Right cardiac atrium (tissue), 5 donors: ENCODE measurements at regions not wholly inside any gene's neighbourhood (a gene's known extent, or its start where the extent isn't known, plus 50 kb on each side); places are given as distances from the start of the nearest gene placed in this dataset.

Experiments used
- ATAC-seq, 2 donors: fragments of 200-7000 bp; cut with Tn5 transposase; one replicate each; pipeline versions ENCODE4 v1.8.0 to v1.9.1; 2020; ENCODE audit warnings: moderate library complexity in 2 of 2, mild to moderate bottlenecking in 1 of 2
- DNase-seq, 3 donors: peaks; one replicate each; pipeline ENCODE4 v3.0.0-alpha.2; 2020
- H3K27ac ChIP-seq: one replicate; pipeline ENCODE4 v1.5.1; 2013; ENCODE audit warnings: mild to moderate bottlenecking, low read length, control low read depth, moderate library complexity
- H3K27me3 ChIP-seq: one replicate; pipeline ENCODE4 v1.6.1; 2013; ENCODE audit not compliant: control insufficient read depth, insufficient read depth
- H3K4me1 ChIP-seq: one replicate; pipeline ENCODE4 v1.6.1; 2013; ENCODE audit warnings: low read length; ENCODE audit not compliant: control insufficient read depth, insufficient read depth
- H3K4me3 ChIP-seq: one replicate; pipeline ENCODE4 v1.5.1; 2013; ENCODE audit warnings: low read length, control low read depth
- H3K9me3 ChIP-seq: one replicate; pipeline ENCODE4 v1.6.1; 2013; ENCODE audit warnings: low read length; ENCODE audit not compliant: control insufficient read depth
- WGBS: extraction: QIAGEN DNeasy Blood & Tissue Kit; methylation state at CpG from one replicate; pipeline ENCODE4 v1.1.7; 2013; 5-methylcytosine and 5-hydroxymethylcytosine counted together
- intact Hi-C, 4 donors: fragments of 100-400 bp; cut with DNase I; formaldehyde crosslinking; loops; one replicate each; pipeline versions ENCODE4 v1.11.0 to v1.14.0; 2022 to 2023
- donor health status: healthy with polysubstance abuse.
- donor health status: DM: no; HTN: yes; CAD: no.
- donor health status: DM: no; HTN: no; CAD: no.
- donor health status: DM: no; HTN: yes; CAD: no; lungs with severe emphysema.
- donor health status: DM: yes; HTN: yes; CAD: no.

- Histone ChIP-seq H3K9me3 (no peaks in the 10 kb centered on the region), H3K4me1 (peaks cover 2% of the 10 kb centered on the region), H3K27me3 (no peaks in the 10 kb centered on the region), H3K27ac (no peak overlapping the region), H3K4me3 (peak overlapping the region; percentile 22)
- peak; percentile 47 to 82 for ATAC-seq
- WGBS = 25% methylated on average over 6 of the region's 6 CpGs
- intact Hi-C loops = no loop called here
- no peak for DNase-seq
Measured at GRCh38 chr2:182522405-182522896, 95.6 kb upstream of the PDE1A start.

- Histone ChIP-seq H3K27ac (no peak overlapping the region), H3K4me3 (peak overlapping the region; percentile 22), H3K27me3 (no peaks in the 10 kb centered on the region), H3K9me3 (no peaks in the 10 kb centered on the region), H3K4me1 (peaks cover 2% of the 10 kb centered on the region)
- peak in 1 of 2 donors; percentile 74 for ATAC-seq
- intact Hi-C loops = no loop called here
- DNase-seq = no peak
- 36% methylated on average over 4 of the region's 4 CpGs for WGBS
Measured at GRCh38 chr2:182522972-182523473, 96.2 kb upstream of the PDE1A start.

- no peak overlapping the region for H3K27ac ChIP-seq
- DNase-seq = no peak
- no peaks in the 10 kb centered on the region for H3K9me3 ChIP-seq
- intact Hi-C loops = no loop called here
- no peaks in the 10 kb centered on the region for H3K4me1 ChIP-seq
- H3K27me3 ChIP-seq = no peaks in the 10 kb centered on the region
- ATAC-seq = no peak
- H3K4me3 ChIP-seq = no peak overlapping the region
Measured at GRCh38 chr2:182530636-182531035, 103.8 kb upstream of the PDE1A start.

GRCh38 chr2:182540252-182540651 is 113.4 kb upstream of the PDE1A start:
- Histone ChIP-seq H3K9me3 (no peaks in the 10 kb centered on the region), H3K27ac (no peak overlapping the region), H3K4me1 (peaks cover 1% of the 10 kb centered on the region), H3K27me3 (no peaks in the 10 kb centered on the region), H3K4me3 (no peak overlapping the region)
- ATAC-seq = peak; percentile 51 to 75
- intact Hi-C loops = no loop called here
- DNase-seq = no peak
- WGBS = 57% methylated on average over 1 of the region's 1 CpG

GRCh38 chr2:182541268-182541667 is 114.4 kb upstream of the PDE1A start:
- intact Hi-C loops = no loop called here

GRCh38 chr2:182542501-182543258 is 115.8 kb upstream of the PDE1A start:
- WGBS = 45% methylated on average over 6 of the region's 6 CpGs
- ATAC-seq (peak; percentile 80 to 81), DNase-seq (no peak)
- intact Hi-C loops = no loop called here
- peaks cover 1% of the 10 kb centered on the region for H3K4me1 ChIP-seq
- no peak overlapping the region for H3K4me3 ChIP-seq
- no peaks in the 10 kb centered on the region for H3K9me3 ChIP-seq
- no peaks in the 10 kb centered on the region for H3K27me3 ChIP-seq
- H3K27ac ChIP-seq = no peak overlapping the region

More at GRCh38 chr2:182541268-182541667, 114.4 kb upstream of the PDE1A start:
- no peak overlapping the region for H3K27ac ChIP-seq
- H3K4me3 ChIP-seq = no peak overlapping the region
- H3K9me3 ChIP-seq = no peaks in the 10 kb centered on the region
- no peaks in the 10 kb centered on the region for H3K27me3 ChIP-seq
- peaks cover 1% of the 10 kb centered on the region for H3K4me1 ChIP-seq
- no peak for ATAC-seq
- no peak for DNase-seq

- H3K4me1 ChIP-seq = peaks cover 1% of the 10 kb centered on the region
- no peak for ATAC-seq
- WGBS = 95% methylated on average over 3 of the region's 3 CpGs
- intact Hi-C loops = no loop called here
- H3K9me3 ChIP-seq = no peaks in the 10 kb centered on the region
- H3K27ac ChIP-seq = no peak overlapping the region
- no peak overlapping the region for H3K4me3 ChIP-seq
- DNase-seq = no peak
- no peaks in the 10 kb centered on the region for H3K27me3 ChIP-seq
Measured at GRCh38 chr2:182543741-182544525, 117.1 kb upstream of the PDE1A start.

- H3K4me1 ChIP-seq = no peaks in the 10 kb centered on the region
- DNase-seq (no peak), ATAC-seq (no peak)
- intact Hi-C loops = no loop called here
- H3K27ac ChIP-seq = no peak overlapping the region
- no peak overlapping the region for H3K4me3 ChIP-seq
- H3K9me3 ChIP-seq = no peaks in the 10 kb centered on the region
- no peaks in the 10 kb centered on the region for H3K27me3 ChIP-seq
- 81% methylated on average over 3 of the region's 3 CpGs for WGBS
Measured at GRCh38 chr2:182545420-182546167, 118.8 kb upstream of the PDE1A start.

GRCh38 chr2:182548031-182548950 is 121.5 kb upstream of the PDE1A start:
- Histone ChIP-seq H3K4me1 (no peaks in the 10 kb centered on the region), H3K27me3 (no peaks in the 10 kb centered on the region), H3K27ac (no peak overlapping the region), H3K9me3 (no peaks in the 10 kb centered on the region), H3K4me3 (no peak overlapping the region)
- WGBS = 35% methylated on average over 7 of the region's 7 CpGs
- intact Hi-C loops = no loop called here
- DNase-seq (no peak), ATAC-seq (peak; percentile 66 to 82)

GRCh38 chr2:182550234-182550633 is 123.4 kb upstream of the PDE1A start:
- H3K4me3 ChIP-seq = no peak overlapping the region
- no peak overlapping the region for H3K27ac ChIP-seq
- DNase-seq (no peak), ATAC-seq (peak in 1 of 2 donors; percentile 50)
- WGBS = 84% methylated on average over 4 of the region's 4 CpGs
- intact Hi-C loops = no loop called here
- no peaks in the 10 kb centered on the region for H3K27me3 ChIP-seq
- no peaks in the 10 kb centered on the region for H3K9me3 ChIP-seq
- no peaks in the 10 kb centered on the region for H3K4me1 ChIP-seq
